ENCODE measurements at regions not wholly inside any gene's neighbourhood (a gene's known extent, or its start where the extent isn't known, plus 50 kb on each side); places are given as distances from the start of the nearest gene placed in this dataset.
"Not testable (repeated sequence)": the region's sequence is repeated elsewhere in the genome, so short reads cannot be mapped to it uniquely, and the experiment has no call there.

- no peaks in the 10 kb centered on the region for H3K9me3 ChIP-seq (ENCODE audit: low read depth)
- no peaks in the 10 kb centered on the region for H3K79me2 ChIP-seq
- no peaks in the 10 kb centered on the region for H3K9me2 ChIP-seq (replicated peaks; ENCODE audit: insufficient read depth)
- TF ChIP-seq CTCF (IDR thresholded peaks at IDR 0.05; ENCODE audit: poor library complexity) (no peak), EZH2phosphoT487 (IDR thresholded peaks at IDR 0.05; ENCODE audit: low read depth, severe bottlenecking, unreplicated experiment) (no peak), EZH2 (IDR thresholded peaks at IDR 0.05; ENCODE audit: borderline replicate concordance) (no peak)
- no peak overlapping the region for H2AFZ ChIP-seq
- H3K4me2 ChIP-seq: no peak overlapping the region
- no peaks in the 10 kb centered on the region for H3K36me3 ChIP-seq (replicated peaks; ENCODE audit: insufficient read depth, low read depth)
- no peaks in the 10 kb centered on the region for H4K20me1 ChIP-seq (ENCODE audit: insufficient read depth, poor library complexity, severe bottlenecking)
- H3K4me1 ChIP-seq (ENCODE audit: insufficient read depth): no peaks in the 10 kb centered on the region
- H3K27me3 ChIP-seq: no peaks in the 10 kb centered on the region
- no peak for DNase-seq (ENCODE audit: low spot score)
- no peak overlapping the region for H3K4me3 ChIP-seq
- WGBS (ENCODE audit: low lambda C conversion rate, missing lambda C conversion rate): 73% methylated on average over 8 of the region's 8 CpGs
- no peak overlapping the region for H3K27ac ChIP-seq
Observed at GRCh38 chr5:166786889-166787288, 1504.6 kb upstream of the WWC1 start.

- Histone ChIP-seq H3K9me2 (replicated peaks; ENCODE audit: insufficient read depth) (no peaks in the 10 kb centered on the region), H3K4me1 (ENCODE audit: insufficient read depth) (no peaks in the 10 kb centered on the region), H3K4me3 (no peak overlapping the region), H3K27ac (no peak overlapping the region), H3K27me3 (no peaks in the 10 kb centered on the region), H4K20me1 (ENCODE audit: insufficient read depth, poor library complexity, severe bottlenecking) (no peaks in the 10 kb centered on the region), H3K36me3 (replicated peaks; ENCODE audit: insufficient read depth, low read depth) (no peaks in the 10 kb centered on the region), H2AFZ (no peak overlapping the region), H3K4me2 (no peak overlapping the region), H3K79me2 (no peaks in the 10 kb centered on the region), H3K9me3 (ENCODE audit: low read depth) (no peaks in the 10 kb centered on the region)
- TF ChIP-seq EZH2 (IDR thresholded peaks at IDR 0.05; ENCODE audit: borderline replicate concordance) (no peak), EZH2phosphoT487 (IDR thresholded peaks at IDR 0.05; ENCODE audit: low read depth, severe bottlenecking, unreplicated experiment) (no peak), CTCF (IDR thresholded peaks at IDR 0.05; ENCODE audit: poor library complexity) (no peak)
- DNase-seq (ENCODE audit: low spot score): no peak
- WGBS (ENCODE audit: low lambda C conversion rate, missing lambda C conversion rate): 38% methylated on average over 1 of the region's 1 CpG
Observed at GRCh38 chr5:166788050-166788449, 1503.4 kb upstream of the WWC1 start.

- Histone ChIP-seq H3K79me2 (no peaks in the 10 kb centered on the region), H3K4me3 (no peak overlapping the region), H3K36me3 (replicated peaks; ENCODE audit: insufficient read depth, low read depth) (no peaks in the 10 kb centered on the region), H3K27me3 (no peaks in the 10 kb centered on the region), H3K9me3 (ENCODE audit: low read depth) (no peaks in the 10 kb centered on the region), H3K4me1 (ENCODE audit: insufficient read depth) (no peaks in the 10 kb centered on the region), H3K4me2 (no peak overlapping the region), H4K20me1 (ENCODE audit: insufficient read depth, poor library complexity, severe bottlenecking) (no peaks in the 10 kb centered on the region), H2AFZ (no peak overlapping the region), H3K9me2 (replicated peaks; ENCODE audit: insufficient read depth) (no peaks in the 10 kb centered on the region), H3K27ac (no peak overlapping the region)
- DNase-seq (ENCODE audit: low spot score): no peak
- TF ChIP-seq EZH2 (IDR thresholded peaks at IDR 0.05; ENCODE audit: borderline replicate concordance) (no peak), CTCF (IDR thresholded peaks at IDR 0.05; ENCODE audit: poor library complexity) (no peak), EZH2phosphoT487 (IDR thresholded peaks at IDR 0.05; ENCODE audit: low read depth, severe bottlenecking, unreplicated experiment) (no peak)
- WGBS (ENCODE audit: low lambda C conversion rate, missing lambda C conversion rate): 82% methylated on average over 3 of the region's 3 CpGs
Observed at GRCh38 chr5:166795756-166796155, 1495.7 kb upstream of the WWC1 start.

- TF ChIP-seq CTCF (IDR thresholded peaks at IDR 0.05; ENCODE audit: poor library complexity) (no peak), EZH2 (IDR thresholded peaks at IDR 0.05; ENCODE audit: borderline replicate concordance) (no peak), EZH2phosphoT487 (IDR thresholded peaks at IDR 0.05; ENCODE audit: low read depth, severe bottlenecking, unreplicated experiment) (no peak)
- no peaks in the 10 kb centered on the region for H3K9me3 ChIP-seq (ENCODE audit: low read depth)
- no peaks in the 10 kb centered on the region for H3K27me3 ChIP-seq
- no peaks in the 10 kb centered on the region for H3K9me2 ChIP-seq (replicated peaks; ENCODE audit: insufficient read depth)
- DNase-seq (ENCODE audit: low spot score): no peak
- H3K4me2 ChIP-seq: no peak overlapping the region
- H3K36me3 ChIP-seq (replicated peaks; ENCODE audit: insufficient read depth, low read depth): no peaks in the 10 kb centered on the region
- H3K79me2 ChIP-seq: no peaks in the 10 kb centered on the region
- 84% methylated on average over 1 of the region's 1 CpG for WGBS (ENCODE audit: low lambda C conversion rate, missing lambda C conversion rate)
- H3K4me3 ChIP-seq: no peak overlapping the region
- H2AFZ ChIP-seq: no peak overlapping the region
- H3K4me1 ChIP-seq (ENCODE audit: insufficient read depth): no peaks in the 10 kb centered on the region
- no peaks in the 10 kb centered on the region for H4K20me1 ChIP-seq (ENCODE audit: insufficient read depth, poor library complexity, severe bottlenecking)
- H3K27ac ChIP-seq: no peak overlapping the region
Observed at GRCh38 chr5:166803058-166803457, 1488.4 kb upstream of the WWC1 start.

- not testable (repeated sequence) for H3K27ac ChIP-seq; H3K4me3 ChIP-seq; H3K9me2 ChIP-seq (replicated peaks; ENCODE audit: insufficient read depth); H3K27me3 ChIP-seq; H3K4me1 ChIP-seq (ENCODE audit: insufficient read depth); H3K9me3 ChIP-seq (ENCODE audit: low read depth); H3K79me2 ChIP-seq; DNase-seq (ENCODE audit: low spot score); H2AFZ ChIP-seq; H3K36me3 ChIP-seq (replicated peaks; ENCODE audit: insufficient read depth, low read depth); H3K4me2 ChIP-seq; H4K20me1 ChIP-seq (ENCODE audit: insufficient read depth, poor library complexity, severe bottlenecking)
- WGBS (ENCODE audit: low lambda C conversion rate, missing lambda C conversion rate): 88% methylated on average over 6 of the region's 6 CpGs
Observed at GRCh38 chr5:166804223-166804622, 1487.2 kb upstream of the WWC1 start.

Data from hepatocyte (in vitro differentiated cells).